Hematopoietic multipotent progenitor cell treated with erythropoietin and hydrocortisone succinate and interleukin-3 and kit ligand, for 17 days (in vitro differentiated cells): ENCODE measurements at regions not wholly inside any gene's neighbourhood (a gene's known extent, or its start where the extent isn't known, plus 50 kb on each side); places are given as distances from the start of the nearest gene placed in this dataset.

Experiments
- DNase-seq: peaks from one replicate; pipeline ENCODE4 v3.0.0-alpha.2; 2015; ENCODE audit warnings: low spot score

DNA sequence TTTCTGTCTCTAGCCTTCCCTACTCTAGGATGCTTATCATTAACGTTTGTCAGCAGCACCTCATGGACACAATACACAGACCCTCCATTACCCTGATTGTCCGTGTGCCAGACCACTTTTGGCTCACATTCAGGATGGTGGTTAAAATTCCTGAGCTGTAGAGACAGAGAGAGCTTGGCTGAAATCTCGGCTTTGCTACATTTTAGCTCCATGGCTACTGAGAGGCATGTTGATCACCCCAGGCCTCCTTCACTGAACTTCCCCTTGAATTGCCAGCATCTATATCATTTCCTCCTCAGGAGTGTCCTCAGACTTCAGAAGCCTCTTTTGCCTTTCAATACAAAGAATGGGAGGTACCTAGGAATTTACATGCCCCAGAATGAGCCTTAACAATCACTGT lies 104.7 kb upstream of the ISL1 start:
- DNase-seq, result no peak

- no peak for DNase-seq
These were observed 103.1 kb upstream of the ISL1 start for GRCh38 chr5:51279983-51280706.

GRCh38 chr5:51286046-51286445 lies 97.2 kb upstream of the ISL1 start:
- DNase-seq, result no peak

DNA sequence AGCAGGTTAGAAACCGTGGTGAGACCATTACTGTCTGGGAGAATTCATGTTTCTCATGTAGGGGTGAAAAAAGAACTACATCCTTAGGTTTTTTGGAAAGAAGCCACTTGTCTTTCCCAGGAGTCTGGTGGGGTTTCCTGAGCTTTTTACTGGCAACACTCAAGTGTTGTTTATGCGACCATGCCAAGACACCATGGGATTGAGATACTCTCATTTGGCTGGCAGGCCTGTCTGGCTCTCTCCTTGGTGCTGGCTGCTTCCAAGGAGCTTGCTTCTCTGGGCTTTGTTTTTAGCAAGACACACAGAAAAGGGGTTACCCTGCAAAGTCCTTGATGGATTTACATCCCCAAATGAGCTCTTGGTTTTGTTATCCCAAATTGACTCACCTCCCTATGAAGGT lies 80.9 kb upstream of the ISL1 start:
- no peak for DNase-seq

- no peak for DNase-seq
These were observed 56.4 kb upstream of the ISL1 start for GRCh38 chr5:51326844-51327243.
